ENCODE measurements at regions not wholly inside any gene's neighbourhood (a gene's known extent, or its start where the extent isn't known, plus 50 kb on each side); places are given as distances from the start of the nearest gene placed in this dataset.

- H3K9ac ChIP-seq = no peak overlapping the region
- no peak overlapping the region for H3K4me2 ChIP-seq (ENCODE audit: unreplicated experiment)
- no peaks in the 10 kb centered on the region for H3K27me3 ChIP-seq (replicated peaks; ENCODE audit: insufficient read depth)
- H2AFZ ChIP-seq = no peak overlapping the region
- no peaks in the 10 kb centered on the region for H3K9me2 ChIP-seq (ENCODE audit: insufficient read depth)
- no peak overlapping the region for H3K27ac ChIP-seq
- no peak overlapping the region for H3K4me3 ChIP-seq
- H3K4me1 ChIP-seq (ENCODE audit: insufficient read depth) = no peaks in the 10 kb centered on the region
- DNase-seq = no peak
- no peaks in the 10 kb centered on the region for H4K20me1 ChIP-seq (ENCODE audit: insufficient read depth)
- in situ Hi-C loops (cut with MboI) = no loop called here
- no peaks in the 10 kb centered on the region for H3K36me3 ChIP-seq (ENCODE audit: low read depth)
- no peaks in the 10 kb centered on the region for H3F3A ChIP-seq (ENCODE audit: insufficient read depth)
- no peaks in the 10 kb centered on the region for H3K79me2 ChIP-seq (ENCODE audit: insufficient read depth)
- no peak for TF ChIP-seq EZH2 (IDR thresholded peaks at IDR 0.05; ENCODE audit: insufficient read depth, poor library complexity, severe bottlenecking)
- TF ChIP-seq EZH2phosphoT487 (IDR thresholded peaks at IDR 0.05; ENCODE audit: insufficient read depth, low read depth) = no peak
- no peaks in the 10 kb centered on the region for H3K9me3 ChIP-seq (ENCODE audit: low read depth)
- 33 to 38% methylated on average over 2 of the region's 2 CpGs for WGBS, 2 experiments (ENCODE audit: low coverage in 1 of 2, low lambda C conversion rate in 2 of 2, missing lambda C conversion rate in 2 of 2)
These were observed 141.7 kb downstream of the RBM43 start for GRCh38 chr2:151120011-151120410.

DNA sequence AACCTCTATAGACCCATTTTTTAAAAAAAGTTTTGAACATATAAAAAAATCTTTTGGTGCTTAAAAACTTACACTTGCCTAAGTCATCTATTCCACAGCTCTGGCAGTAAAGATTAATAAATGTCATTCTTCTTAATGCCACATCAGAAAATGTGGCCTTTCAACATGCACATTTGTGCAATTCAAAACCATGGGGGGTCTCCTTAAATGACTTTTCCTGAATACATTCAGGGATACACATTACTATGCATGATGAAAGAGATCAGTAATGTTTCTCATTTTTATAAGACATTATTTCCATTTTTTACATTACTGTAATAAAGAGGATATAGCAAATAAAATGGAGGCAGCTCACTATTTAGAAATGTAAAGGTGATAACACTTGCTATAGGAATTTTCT lies 142.3 kb downstream of the RBM43 start:
- H3F3A ChIP-seq (ENCODE audit: insufficient read depth) = no peaks in the 10 kb centered on the region
- no peaks in the 10 kb centered on the region for H3K27me3 ChIP-seq (replicated peaks; ENCODE audit: insufficient read depth)
- TF ChIP-seq EZH2phosphoT487 (IDR thresholded peaks at IDR 0.05; ENCODE audit: insufficient read depth, low read depth) (no peak), EZH2 (IDR thresholded peaks at IDR 0.05; ENCODE audit: insufficient read depth, poor library complexity, severe bottlenecking) (no peak)
- DNase-seq = no peak
- in situ Hi-C loops (cut with MboI) = no loop called here
- H3K79me2 ChIP-seq (ENCODE audit: insufficient read depth) = no peaks in the 10 kb centered on the region
- no peak overlapping the region for H3K4me3 ChIP-seq
- no peak overlapping the region for H3K4me2 ChIP-seq (ENCODE audit: unreplicated experiment)
- no peaks in the 10 kb centered on the region for H3K9me3 ChIP-seq (ENCODE audit: low read depth)
- no peaks in the 10 kb centered on the region for H3K36me3 ChIP-seq (ENCODE audit: low read depth)
- no peak overlapping the region for H2AFZ ChIP-seq
- H3K9ac ChIP-seq = no peak overlapping the region
- no peaks in the 10 kb centered on the region for H3K9me2 ChIP-seq (ENCODE audit: insufficient read depth)
- H4K20me1 ChIP-seq (ENCODE audit: insufficient read depth) = no peaks in the 10 kb centered on the region
- no peak overlapping the region for H3K27ac ChIP-seq
- no peaks in the 10 kb centered on the region for H3K4me1 ChIP-seq (ENCODE audit: insufficient read depth)

- no peak for TF ChIP-seq EZH2 (IDR thresholded peaks at IDR 0.05; ENCODE audit: insufficient read depth, poor library complexity, severe bottlenecking)
- TF ChIP-seq EZH2phosphoT487 (IDR thresholded peaks at IDR 0.05; ENCODE audit: insufficient read depth, low read depth) = no peak
- Histone ChIP-seq H3K79me2 (ENCODE audit: insufficient read depth) (no peaks in the 10 kb centered on the region), H4K20me1 (ENCODE audit: insufficient read depth) (no peaks in the 10 kb centered on the region), H2AFZ (no peak overlapping the region), H3K4me1 (ENCODE audit: insufficient read depth) (no peaks in the 10 kb centered on the region), H3K9ac (no peak overlapping the region), H3K4me3 (no peak overlapping the region), H3K9me2 (ENCODE audit: insufficient read depth) (no peaks in the 10 kb centered on the region), H3K27me3 (replicated peaks; ENCODE audit: insufficient read depth) (no peaks in the 10 kb centered on the region), H3F3A (ENCODE audit: insufficient read depth) (no peaks in the 10 kb centered on the region), H3K36me3 (ENCODE audit: low read depth) (no peaks in the 10 kb centered on the region), H3K4me2 (ENCODE audit: unreplicated experiment) (no peak overlapping the region), H3K27ac (no peak overlapping the region), H3K9me3 (ENCODE audit: low read depth) (no peaks in the 10 kb centered on the region)
- in situ Hi-C loops (cut with MboI) = no loop called here
- no peak for DNase-seq
These were observed 143.4 kb downstream of the RBM43 start for GRCh38 chr2:151118269-151118668.

DNA sequence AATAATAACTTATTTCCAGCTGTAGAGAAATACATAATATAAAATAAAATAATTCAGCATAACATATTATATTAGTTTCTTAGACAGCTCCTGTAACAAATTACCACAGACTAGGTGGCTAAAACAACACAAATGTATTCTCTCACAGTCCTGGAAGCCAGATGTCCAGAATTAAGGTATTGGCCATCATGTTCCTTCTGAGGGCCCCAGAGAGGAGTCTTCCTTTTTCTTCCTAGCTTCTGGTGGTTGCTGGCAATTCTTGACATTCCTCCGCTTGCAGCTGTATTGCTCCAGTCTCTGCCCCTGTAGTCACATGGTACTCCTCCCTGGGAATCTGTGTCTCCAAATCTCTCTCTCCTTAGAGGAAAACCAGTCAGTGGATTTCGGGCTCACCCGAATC lies 146.8 kb downstream of the RBM43 start:
- Histone ChIP-seq H3K4me3 (no peak overlapping the region), H4K20me1 (ENCODE audit: insufficient read depth) (no peaks in the 10 kb centered on the region), H3K4me2 (ENCODE audit: unreplicated experiment) (no peak overlapping the region), H3K79me2 (ENCODE audit: insufficient read depth) (no peaks in the 10 kb centered on the region), H3K27ac (no peak overlapping the region), H3K9me3 (ENCODE audit: low read depth) (no peaks in the 10 kb centered on the region), H3K36me3 (ENCODE audit: low read depth) (no peaks in the 10 kb centered on the region), H3K9me2 (ENCODE audit: insufficient read depth) (no peaks in the 10 kb centered on the region), H3K9ac (no peak overlapping the region), H3K4me1 (ENCODE audit: insufficient read depth) (no peaks in the 10 kb centered on the region), H3K27me3 (replicated peaks; ENCODE audit: insufficient read depth) (no peaks in the 10 kb centered on the region), H3F3A (ENCODE audit: insufficient read depth) (peaks cover 9% of the 10 kb centered on the region; the same call in 1 of the 2 replicates), H2AFZ (no peak overlapping the region)
- 53 to 58% methylated on average over 3 of the region's 3 CpGs for WGBS, 2 experiments (ENCODE audit: low coverage in 1 of 2, low lambda C conversion rate in 2 of 2, missing lambda C conversion rate in 2 of 2)
- in situ Hi-C loops (cut with MboI) = no loop called here
- no peak for DNase-seq
- TF ChIP-seq EZH2 (IDR thresholded peaks at IDR 0.05; ENCODE audit: insufficient read depth, poor library complexity, severe bottlenecking) (no peak), EZH2phosphoT487 (IDR thresholded peaks at IDR 0.05; ENCODE audit: insufficient read depth, low read depth) (no peak)

GRCh38 chr2:151113318-151113717 lies 148.3 kb downstream of the RBM43 start:
- Histone ChIP-seq H3K9me2 (ENCODE audit: insufficient read depth) (no peaks in the 10 kb centered on the region), H3K4me2 (ENCODE audit: unreplicated experiment) (no peak overlapping the region), H3K27me3 (replicated peaks; ENCODE audit: insufficient read depth) (no peaks in the 10 kb centered on the region), H3K9me3 (ENCODE audit: low read depth) (no peaks in the 10 kb centered on the region), H3K79me2 (ENCODE audit: insufficient read depth) (no peaks in the 10 kb centered on the region), H3F3A (ENCODE audit: insufficient read depth) (peaks cover 9% of the 10 kb centered on the region; the same call in 1 of the 2 replicates), H2AFZ (no peak overlapping the region), H3K9ac (no peak overlapping the region), H4K20me1 (ENCODE audit: insufficient read depth) (no peaks in the 10 kb centered on the region), H3K36me3 (ENCODE audit: low read depth) (no peaks in the 10 kb centered on the region), H3K4me1 (ENCODE audit: insufficient read depth) (no peaks in the 10 kb centered on the region), H3K4me3 (no peak overlapping the region), H3K27ac (no peak overlapping the region)
- 58% methylated on average over 3 of the region's 3 CpGs for WGBS, 2 experiments (ENCODE audit: low coverage in 1 of 2, low lambda C conversion rate in 2 of 2, missing lambda C conversion rate in 2 of 2)
- TF ChIP-seq EZH2phosphoT487 (IDR thresholded peaks at IDR 0.05; ENCODE audit: insufficient read depth, low read depth) (no peak), EZH2 (IDR thresholded peaks at IDR 0.05; ENCODE audit: insufficient read depth, poor library complexity, severe bottlenecking) (no peak)
- in situ Hi-C loops (cut with MboI) = no loop called here
- DNase-seq = no peak
